Left kidney (tissue), 1 donor: ENCODE measurements at regions not wholly inside any gene's neighbourhood (a gene's known extent, or its start where the extent isn't known, plus 50 kb on each side); places are given as distances from the start of the nearest gene placed in this dataset.
"Not testable (repeated sequence)": the region's sequence is repeated elsewhere in the genome, so short reads cannot be mapped to it uniquely, and the experiment has no call there.

ENCODE experiments used
- DNase-seq: peaks from one replicate; pipeline ENCODE4 v3.0.0-alpha.2; 2013

DNA sequence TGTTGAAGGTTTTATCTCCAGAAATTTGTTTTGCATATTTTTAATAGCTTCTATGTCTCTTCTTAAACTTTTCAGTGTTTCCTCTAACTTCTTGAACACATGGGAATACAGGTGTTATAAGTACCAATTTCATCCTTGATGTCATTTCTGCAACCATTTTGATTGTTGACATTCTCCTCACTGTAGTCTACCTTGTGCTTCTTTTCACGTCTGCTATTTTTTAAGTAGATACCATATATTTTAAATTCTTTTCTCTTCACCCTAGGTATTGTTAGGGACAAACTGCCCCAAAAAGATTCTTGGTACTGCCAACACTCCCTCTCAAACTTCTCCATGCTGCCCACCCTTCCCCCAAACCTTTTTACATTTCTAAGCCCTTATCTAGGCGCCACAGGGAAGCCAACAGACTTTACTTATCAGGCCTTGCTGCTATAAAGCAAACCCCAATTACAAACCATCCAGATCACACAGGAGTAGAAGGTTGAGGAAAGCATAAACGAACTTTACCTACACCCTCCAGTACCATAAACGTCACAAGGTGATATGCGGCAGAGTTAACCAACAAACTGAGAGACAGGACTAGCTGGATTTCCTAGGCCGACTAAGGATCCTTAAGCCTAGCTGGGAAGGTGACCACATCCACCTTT lies 1165.3 kb downstream of the TAF11L14 start:
- DNase-seq, result no peak

DNA sequence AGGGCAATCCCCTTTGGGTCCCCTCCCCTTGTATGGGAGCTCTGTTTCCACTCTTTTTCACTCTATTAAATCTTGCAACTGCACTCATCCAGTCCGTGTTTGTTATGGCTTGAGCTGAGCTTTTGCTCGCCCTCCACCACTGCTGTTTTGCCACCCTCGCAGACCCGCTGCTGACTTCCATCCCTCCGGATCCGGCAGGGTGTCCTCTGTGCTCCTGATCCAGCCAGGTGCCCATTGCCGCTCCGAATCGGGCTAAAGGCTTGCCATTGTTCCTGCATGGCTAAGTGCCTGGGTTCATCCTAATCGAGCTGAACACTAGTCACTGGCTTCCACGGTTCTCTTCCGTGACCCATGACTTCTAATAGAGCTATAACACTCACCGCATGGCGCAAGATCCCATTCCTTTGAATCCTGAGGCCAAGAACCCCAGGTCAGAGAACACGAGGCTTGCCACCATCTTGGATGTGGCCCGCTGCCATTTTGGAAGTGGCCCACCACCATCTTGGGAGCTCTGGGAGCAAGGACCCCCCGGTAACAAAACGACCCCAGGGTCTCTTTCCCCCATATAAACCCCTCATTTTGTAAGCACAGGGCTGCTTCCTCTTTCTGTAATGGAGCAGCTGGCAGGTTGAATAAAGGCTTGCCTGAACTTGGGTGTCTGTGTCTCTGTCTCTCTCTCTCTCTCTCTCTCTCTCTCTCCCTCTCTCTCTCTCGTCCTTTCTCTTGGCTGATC lies 1166.2 kb downstream of the TAF11L14 start:
- DNase-seq, result no peak

DNA sequence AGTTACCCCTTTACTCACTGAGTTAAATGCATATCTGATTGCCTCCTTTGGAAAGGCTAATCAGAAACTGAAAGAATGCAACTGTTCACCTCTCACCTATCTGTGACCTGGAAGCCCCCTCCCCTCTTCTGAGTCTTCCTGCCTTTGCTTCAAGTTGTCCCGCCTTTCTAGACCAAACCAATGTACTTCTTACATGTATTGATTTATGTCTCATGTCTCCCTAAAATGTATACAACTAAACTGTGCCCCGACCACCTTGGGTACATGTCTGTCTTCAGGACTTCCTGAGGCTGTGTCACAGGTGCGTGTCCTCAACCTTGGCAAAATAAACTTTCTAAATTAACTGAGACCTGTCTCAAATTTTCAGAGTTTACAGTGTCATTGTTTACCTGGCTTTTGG lies 1167.2 kb downstream of the TAF11L14 start:
- not testable (repeated sequence) for DNase-seq

- no peak for DNase-seq
These were observed 1168.1 kb downstream of the TAF11L14 start for GRCh38 chr5:18802336-18802735.

GRCh38 chr5:18805376-18805775 lies 1171.1 kb downstream of the TAF11L14 start:
- no peak for DNase-seq

DNA sequence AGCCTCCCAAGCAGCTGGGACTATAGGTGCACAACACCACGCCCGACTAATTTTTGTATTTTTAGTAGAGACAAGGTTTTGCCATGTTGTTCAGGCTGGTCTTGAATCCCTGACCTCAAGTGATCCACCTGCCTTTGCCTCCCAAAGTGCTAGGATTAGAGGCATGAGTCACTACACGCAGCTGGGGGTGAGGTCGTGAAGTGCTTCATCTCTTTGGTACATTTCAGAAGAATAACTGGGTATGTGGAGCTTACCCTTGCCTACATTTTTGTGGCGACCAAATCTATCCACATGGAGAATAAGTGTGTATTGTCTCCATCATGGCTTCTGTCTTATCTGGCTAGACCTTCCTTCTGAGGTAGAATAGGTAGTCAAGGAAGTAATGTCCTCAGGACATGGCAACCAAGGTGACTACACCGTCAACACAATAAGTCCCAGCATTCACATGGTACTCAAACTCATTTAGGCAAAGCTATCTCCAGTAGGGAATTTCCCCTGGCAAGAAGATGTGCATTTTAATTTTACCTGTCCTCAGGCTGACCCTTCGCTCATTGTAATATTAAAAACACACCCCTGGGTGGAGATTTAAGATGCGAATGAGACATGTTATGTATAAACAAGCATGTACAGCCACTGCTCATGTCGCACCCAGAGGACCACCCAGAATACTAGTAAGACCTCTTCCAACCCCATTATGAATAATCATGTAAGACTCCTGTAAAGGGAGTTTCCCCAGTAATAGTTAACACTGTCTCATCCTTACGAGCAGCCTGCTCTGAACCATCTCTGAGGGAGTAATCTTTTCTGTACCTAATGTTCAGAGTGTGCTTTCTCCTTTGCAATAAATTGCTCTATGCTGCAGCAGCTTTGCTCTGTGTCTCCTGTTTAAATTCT lies 1173.2 kb downstream of the TAF11L14 start:
- no peak for DNase-seq

DNA sequence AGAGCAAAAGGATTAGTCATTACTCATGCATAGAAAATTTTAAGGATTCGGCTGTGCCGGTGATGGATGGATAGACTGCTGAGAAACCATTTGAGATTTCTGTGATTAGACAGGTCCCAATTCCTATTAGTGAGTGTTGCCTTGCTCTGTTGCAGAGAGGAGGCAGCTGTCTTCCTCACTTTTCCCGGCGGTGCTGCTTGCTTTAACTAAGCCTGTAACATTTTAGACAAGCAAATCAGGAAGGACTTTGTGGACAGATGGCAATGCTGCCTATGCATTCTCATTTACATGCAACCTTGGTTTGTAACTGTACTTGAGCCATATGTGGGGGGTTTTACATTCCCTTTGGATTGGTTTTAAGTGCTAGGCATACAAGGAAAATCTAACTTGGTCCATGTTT lies 1176.3 kb downstream of the CDH18 start:
- DNase-seq, result no peak

- DNase-seq, result no peak
These were observed 1159.6 kb downstream of the CDH18 start for GRCh38 chr5:18828351-18828750.

- no peak for DNase-seq
These were observed 1158.5 kb downstream of the CDH18 start for GRCh38 chr5:18829539-18829938.

DNA sequence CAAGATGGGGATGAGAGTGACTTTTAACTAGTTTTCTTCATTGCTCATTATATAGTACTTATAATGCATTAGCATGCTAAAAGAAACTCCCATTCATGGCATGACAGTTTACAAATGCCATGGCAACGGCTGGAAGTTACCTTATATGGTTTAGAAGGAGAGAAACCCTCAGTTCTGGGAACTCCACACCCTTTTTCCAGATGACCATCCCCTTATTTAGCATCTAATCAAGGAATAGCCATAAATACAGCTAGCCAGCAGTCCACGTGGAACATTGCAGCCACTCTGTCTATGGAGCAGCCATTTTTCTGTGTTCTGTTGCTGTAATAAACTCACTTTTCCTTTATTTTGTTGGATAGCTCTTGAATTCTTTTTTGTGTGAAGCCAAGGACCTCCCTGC lies 1137.8 kb downstream of the CDH18 start:
- no peak for DNase-seq

GRCh38 chr5:18872978-18873377 lies 1115.0 kb downstream of the CDH18 start:
- DNase-seq, result no peak

DNA sequence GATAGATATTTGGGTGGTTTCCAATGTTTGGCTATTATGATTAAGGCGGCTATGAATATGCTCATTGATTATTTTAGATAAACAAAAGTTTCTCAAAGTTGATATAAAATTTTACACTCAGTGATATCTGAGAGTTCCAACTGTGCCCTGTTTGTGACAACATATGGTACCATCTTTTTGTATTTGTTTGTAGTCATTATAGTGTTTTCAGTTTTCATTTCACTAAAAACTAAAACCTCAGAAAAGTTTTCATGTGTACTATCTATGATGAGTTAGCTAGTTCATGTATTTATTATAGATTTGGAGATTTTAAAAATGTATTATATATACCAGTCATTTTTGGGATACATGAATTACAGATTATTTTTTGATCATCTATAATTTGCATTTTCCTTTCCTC lies 1111.4 kb downstream of the CDH18 start:
- no peak for DNase-seq

DNA sequence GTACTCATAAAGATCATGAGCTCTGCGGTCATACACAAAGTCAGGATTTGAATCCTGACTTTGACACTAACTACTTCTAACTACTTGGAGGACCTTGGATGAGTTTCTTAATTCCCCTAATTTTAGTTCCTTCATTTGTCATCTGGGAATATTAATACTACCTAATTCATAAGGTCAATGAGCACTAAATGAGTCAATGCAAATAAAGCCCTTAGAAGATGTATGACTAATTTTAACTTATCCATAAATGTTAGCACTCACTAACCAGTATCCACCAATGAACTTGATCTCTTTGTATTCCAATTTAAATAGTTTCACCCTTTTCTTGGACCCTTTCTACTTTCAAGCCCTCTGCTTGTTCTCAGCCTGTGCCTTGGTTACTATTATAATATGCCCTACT lies 1106.4 kb downstream of the CDH18 start:
- DNase-seq, result no peak

DNA sequence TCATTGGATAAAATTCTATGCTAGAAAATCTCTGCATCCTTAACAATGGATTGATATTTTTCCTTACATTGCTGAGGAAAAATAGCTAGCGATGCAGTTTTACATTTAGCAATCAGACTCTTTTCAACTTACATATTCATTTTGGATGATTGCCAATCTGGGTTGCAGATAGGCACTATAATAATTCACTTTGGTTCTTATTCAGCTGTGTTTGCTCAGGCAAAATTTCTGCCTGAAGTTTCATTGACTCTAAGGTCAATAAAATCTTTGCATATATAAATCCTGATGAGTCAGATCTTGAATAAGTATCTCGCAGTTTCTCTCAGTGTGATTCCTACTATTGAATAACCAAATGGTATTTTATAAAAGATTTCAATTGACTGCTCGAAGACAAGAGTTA lies 1105.8 kb downstream of the CDH18 start:
- no peak for DNase-seq

GRCh38 chr5:18888821-18889220 lies 1099.2 kb downstream of the CDH18 start:
- DNase-seq, result no peak

DNA sequence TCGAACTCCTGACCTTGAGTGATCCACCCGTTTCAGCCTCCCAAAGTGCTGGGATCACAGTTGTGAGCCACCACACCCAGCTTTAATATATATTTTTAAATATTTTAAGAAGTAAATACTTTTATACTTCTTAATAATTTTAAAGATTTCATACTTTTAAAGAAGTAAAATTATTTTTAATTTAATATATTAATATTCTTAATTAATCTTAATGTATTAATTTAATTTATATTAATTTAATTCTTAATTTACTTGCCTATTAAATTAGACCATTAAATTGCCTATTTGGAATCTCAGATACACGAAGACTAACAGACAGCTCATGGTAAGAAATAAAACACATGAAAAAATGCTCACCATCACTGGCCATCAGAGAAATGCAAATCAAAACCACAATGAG lies 1087.4 kb downstream of the CDH18 start:
- DNase-seq, result no peak

- DNase-seq, result no peak
These were observed 1067.0 kb downstream of the CDH18 start for GRCh38 chr5:18920966-18921365.

DNA sequence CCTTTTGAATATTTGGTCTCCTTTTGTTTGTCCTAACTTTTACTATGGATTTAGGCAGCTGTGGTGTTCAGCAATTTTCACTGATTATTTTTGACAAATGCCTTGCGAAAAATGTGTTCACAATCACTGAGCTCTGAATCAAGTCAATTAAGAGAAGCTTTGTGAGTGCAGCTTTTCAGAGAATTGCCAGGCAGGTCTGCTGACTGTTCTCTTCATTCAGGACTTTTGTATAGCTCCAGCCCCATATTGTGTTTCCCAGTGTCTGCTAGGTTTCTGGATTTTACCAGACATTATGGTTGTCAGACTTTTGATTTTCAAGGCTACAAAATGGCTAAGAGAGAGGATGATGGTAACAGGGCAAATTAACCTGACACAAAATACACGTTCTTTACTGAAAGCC lies 1055.9 kb downstream of the CDH18 start:
- no peak for DNase-seq

DNA sequence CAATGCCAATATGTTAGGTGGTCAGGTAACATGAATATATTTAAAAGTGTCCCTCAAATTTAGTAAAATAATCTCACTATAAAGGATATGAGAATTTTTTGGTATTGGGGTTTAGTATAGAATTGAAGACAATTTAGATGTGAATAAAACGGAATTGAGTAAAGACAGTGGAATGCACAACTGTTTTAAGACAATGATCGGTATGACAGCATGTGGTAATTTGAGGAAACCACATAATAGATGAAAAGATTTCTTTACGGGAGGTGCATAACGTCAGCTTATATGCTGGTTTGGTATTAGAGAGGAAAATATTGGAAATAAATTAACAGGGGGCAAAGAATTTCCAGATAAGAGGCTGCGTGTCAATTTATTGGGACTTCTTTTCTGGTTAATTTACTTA lies 1043.2 kb downstream of the CDH18 start:
- no peak for DNase-seq

GRCh38 chr5:18954239-18954638 lies 1033.8 kb downstream of the CDH18 start:
- no peak for DNase-seq

DNA sequence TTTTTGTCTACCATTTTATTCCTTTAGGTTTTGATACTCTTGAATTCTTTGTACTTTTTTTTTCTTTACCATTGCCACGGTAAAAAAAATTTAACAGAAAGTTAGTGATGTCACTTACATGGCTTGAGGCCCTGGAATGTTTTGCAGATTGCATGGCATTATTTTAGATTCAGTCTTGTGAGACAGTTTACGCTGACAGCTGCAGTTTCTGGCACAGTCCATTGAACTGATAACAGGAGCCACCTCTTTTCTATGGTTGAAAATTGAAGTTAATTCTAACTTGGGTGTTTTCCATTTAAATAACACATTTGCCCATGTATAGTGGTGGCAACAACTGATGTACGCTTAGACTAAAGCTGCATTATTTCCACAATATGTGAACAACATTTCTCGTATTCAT lies 1028.5 kb downstream of the CDH18 start:
- DNase-seq, result no peak

- DNase-seq, result no peak
These were observed 1026.8 kb downstream of the CDH18 start for GRCh38 chr5:18961234-18961633.

DNA sequence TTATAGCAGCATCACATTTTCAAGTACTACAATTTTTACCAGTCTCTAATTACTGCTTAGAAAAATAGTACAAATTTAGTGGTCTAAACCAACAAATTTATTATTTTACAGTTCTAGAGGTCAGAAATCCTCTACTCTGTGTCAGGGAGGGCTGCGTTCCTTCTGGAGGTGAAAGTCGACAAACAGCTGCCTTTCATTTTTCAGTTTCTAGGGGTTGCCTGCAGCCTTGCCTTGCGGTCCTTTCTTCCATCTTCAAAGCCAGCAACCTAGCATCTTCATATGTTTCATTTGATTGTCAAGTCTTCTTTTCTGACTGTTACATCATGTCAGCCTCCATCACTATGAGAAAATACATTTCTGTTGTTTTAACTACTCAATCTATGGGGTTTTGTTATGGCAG lies 1022.1 kb downstream of the CDH18 start:
- no peak for DNase-seq
